ENCODE measurements at regions not wholly inside any gene's neighbourhood (a gene's known extent, or its start where the extent isn't known, plus 50 kb on each side); places are given as distances from the start of the nearest gene placed in this dataset.

DNA sequence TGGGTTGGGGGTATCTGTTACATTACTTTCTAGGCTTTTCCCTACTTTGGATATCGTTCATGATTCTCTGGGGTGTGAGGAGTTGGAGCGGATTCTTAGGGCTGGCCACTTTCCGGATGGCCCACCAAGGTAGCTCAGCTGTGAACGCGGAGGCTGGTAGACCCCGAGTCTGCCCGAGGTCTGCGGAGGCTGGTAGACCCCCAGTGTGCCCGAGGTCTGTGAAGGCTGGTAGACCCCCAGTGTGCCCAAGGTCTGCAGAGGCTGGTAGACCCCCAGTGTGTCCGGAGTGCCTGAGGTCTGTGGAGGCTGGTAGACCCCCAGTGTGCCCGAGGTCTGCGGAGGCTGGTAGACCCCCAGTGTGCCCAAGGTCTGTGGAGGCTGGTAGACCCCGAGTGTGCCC is 99.2 kb upstream of the ZNF469 start:
- TF ChIP-seq SPI1 (IDR thresholded peaks at IDR 0.05; ENCODE audit: borderline replicate concordance, low read depth) (no peak), CTCF (IDR thresholded peaks at IDR 0.05; ENCODE audit: insufficient read depth, low read length) (no peak)
- no peak for DNase-seq (ENCODE audit: low read depth in 1 of 2, low spot score in 1 of 2)
- Histone ChIP-seq H3K27me3 (ENCODE audit: insufficient read depth, poor library complexity, severe bottlenecking) (no peaks in the 10 kb centered on the region), H3K27ac (replicated peaks) (no peak overlapping the region), H3K4me3 (replicated peaks; ENCODE audit: insufficient read depth, low read length) (no peak overlapping the region)

- TF ChIP-seq CTCF (IDR thresholded peaks at IDR 0.05; ENCODE audit: insufficient read depth, low read length) (no peak), GABPA (IDR thresholded peaks at IDR 0.05; ENCODE audit: low read depth) (no peak), SPI1 (IDR thresholded peaks at IDR 0.05; ENCODE audit: borderline replicate concordance, low read depth) (no peak), POLR2AphosphoS5 (IDR thresholded peaks at IDR 0.05; ENCODE audit: low read depth) (no peak)
- TF ChIP-seq, protein P1, sequence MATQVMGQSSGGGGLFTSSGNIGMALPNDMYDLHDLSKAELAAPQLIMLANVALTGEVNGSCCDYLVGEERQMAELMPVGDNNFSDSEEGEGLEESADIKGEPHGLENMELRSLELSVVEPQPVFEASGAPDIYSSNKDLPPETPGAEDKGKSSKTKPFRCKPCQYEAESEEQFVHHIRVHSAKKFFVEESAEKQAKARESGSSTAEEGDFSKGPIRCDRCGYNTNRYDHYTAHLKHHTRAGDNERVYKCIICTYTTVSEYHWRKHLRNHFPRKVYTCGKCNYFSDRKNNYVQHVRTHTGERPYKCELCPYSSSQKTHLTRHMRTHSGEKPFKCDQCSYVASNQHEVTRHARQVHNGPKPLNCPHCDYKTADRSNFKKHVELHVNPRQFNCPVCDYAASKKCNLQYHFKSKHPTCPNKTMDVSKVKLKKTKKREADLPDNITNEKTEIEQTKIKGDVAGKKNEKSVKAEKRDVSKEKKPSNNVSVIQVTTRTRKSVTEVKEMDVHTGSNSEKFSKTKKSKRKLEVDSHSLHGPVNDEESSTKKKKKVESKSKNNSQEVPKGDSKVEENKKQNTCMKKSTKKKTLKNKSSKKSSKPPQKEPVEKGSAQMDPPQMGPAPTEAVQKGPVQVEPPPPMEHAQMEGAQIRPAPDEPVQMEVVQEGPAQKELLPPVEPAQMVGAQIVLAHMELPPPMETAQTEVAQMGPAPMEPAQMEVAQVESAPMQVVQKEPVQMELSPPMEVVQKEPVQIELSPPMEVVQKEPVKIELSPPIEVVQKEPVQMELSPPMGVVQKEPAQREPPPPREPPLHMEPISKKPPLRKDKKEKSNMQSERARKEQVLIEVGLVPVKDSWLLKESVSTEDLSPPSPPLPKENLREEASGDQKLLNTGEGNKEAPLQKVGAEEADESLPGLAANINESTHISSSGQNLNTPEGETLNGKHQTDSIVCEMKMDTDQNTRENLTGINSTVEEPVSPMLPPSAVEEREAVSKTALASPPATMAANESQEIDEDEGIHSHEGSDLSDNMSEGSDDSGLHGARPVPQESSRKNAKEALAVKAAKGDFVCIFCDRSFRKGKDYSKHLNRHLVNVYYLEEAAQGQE (IDR thresholded peaks at IDR 0.05; ENCODE audit: insufficient replicate concordance, low read depth), result no peak
- DNase-seq (ENCODE audit: low read depth in 1 of 2, low spot score in 1 of 2), result no peak
- Histone ChIP-seq H3K27ac (replicated peaks) (no peak overlapping the region), H3K27me3 (ENCODE audit: insufficient read depth, poor library complexity, severe bottlenecking) (no peaks in the 10 kb centered on the region), H3K4me3 (replicated peaks; ENCODE audit: insufficient read depth, low read length) (no peak overlapping the region)
Observed at GRCh38 chr16:88284101-88284500, 98.7 kb upstream of the ZNF469 start.

DNA sequence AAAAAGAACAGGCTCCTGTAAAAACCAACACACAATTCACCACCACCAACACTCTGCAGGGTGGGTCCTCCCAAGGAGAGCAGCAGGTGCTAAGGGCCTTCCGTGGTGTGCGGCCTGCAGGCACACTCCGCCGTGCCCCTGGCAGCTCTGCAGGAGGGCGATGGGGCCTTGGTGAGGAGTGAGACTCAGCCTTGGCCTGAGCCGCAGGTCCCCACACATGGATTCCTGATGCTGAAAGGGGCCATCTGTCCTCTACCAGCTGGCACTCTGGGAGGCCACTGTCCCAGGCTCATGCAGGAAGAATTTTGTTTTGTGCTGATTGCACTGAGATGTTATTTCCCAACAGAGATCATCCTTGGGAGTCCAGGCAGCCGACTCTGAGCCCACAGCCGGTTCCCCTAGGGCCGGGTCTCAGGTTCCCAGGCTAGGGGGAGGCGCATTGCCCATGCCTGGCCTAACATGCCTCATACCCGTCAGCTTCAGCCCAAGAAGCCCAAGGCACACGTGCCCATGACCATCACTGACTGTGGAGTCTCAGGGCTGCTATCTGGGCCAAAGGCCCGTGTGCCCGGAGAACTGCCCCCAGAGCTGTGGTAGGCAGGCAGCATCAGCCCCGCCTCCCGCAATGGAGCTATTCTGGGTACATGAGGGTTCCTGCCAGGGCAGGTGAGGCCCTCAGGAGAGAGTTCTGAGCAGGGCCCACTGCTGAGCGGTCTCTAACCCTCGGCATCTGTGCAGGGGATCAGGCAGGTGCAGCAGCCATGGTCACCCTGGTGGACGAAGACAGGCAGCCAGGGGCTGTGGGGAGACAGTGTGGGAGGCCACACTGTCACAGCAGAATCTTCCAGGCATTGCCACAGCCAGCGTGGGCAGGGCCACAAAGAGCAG is 97.9 kb upstream of the ZNF469 start:
- Histone ChIP-seq H3K27ac (replicated peaks) (no peak overlapping the region), H3K4me3 (replicated peaks; ENCODE audit: insufficient read depth, low read length) (no peak overlapping the region), H3K27me3 (ENCODE audit: insufficient read depth, poor library complexity, severe bottlenecking) (no peaks in the 10 kb centered on the region)
- no peak for DNase-seq (ENCODE audit: low read depth in 1 of 2, low spot score in 1 of 2)
- TF ChIP-seq POLR2AphosphoS5 (IDR thresholded peaks at IDR 0.05; ENCODE audit: low read depth) (no peak), SPI1 (IDR thresholded peaks at IDR 0.05; ENCODE audit: borderline replicate concordance, low read depth) (no peak), GABPA (IDR thresholded peaks at IDR 0.05; ENCODE audit: low read depth) (no peak), CTCF (IDR thresholded peaks at IDR 0.05; ENCODE audit: insufficient read depth, low read length) (no peak)
- TF ChIP-seq, protein P1 (IDR thresholded peaks at IDR 0.05; ENCODE audit: insufficient replicate concordance, low read depth), result no peak

GRCh38 chr16:88285514-88285822 is 97.3 kb upstream of the ZNF469 start:
- Histone ChIP-seq H3K27me3 (ENCODE audit: insufficient read depth, poor library complexity, severe bottlenecking) (no peaks in the 10 kb centered on the region), H3K4me3 (replicated peaks; ENCODE audit: insufficient read depth, low read length) (no peak overlapping the region), H3K27ac (replicated peaks) (no peak overlapping the region)
- DNase-seq (ENCODE audit: low read depth in 1 of 2, low spot score in 1 of 2), result no peak
- TF ChIP-seq POLR2AphosphoS5 (IDR thresholded peaks at IDR 0.05; ENCODE audit: low read depth) (no peak), SPI1 (IDR thresholded peaks at IDR 0.05; ENCODE audit: borderline replicate concordance, low read depth) (no peak), GABPA (IDR thresholded peaks at IDR 0.05; ENCODE audit: low read depth) (no peak), CTCF (IDR thresholded peaks at IDR 0.05; ENCODE audit: insufficient read depth, low read length) (no peak)
- TF ChIP-seq, protein P1 (IDR thresholded peaks at IDR 0.05; ENCODE audit: insufficient replicate concordance, low read depth), result no peak
